ENCODE measurements at regions not wholly inside any gene's neighbourhood (a gene's known extent, or its start where the extent isn't known, plus 50 kb on each side); places are given as distances from the start of the nearest gene placed in this dataset.

DNA sequence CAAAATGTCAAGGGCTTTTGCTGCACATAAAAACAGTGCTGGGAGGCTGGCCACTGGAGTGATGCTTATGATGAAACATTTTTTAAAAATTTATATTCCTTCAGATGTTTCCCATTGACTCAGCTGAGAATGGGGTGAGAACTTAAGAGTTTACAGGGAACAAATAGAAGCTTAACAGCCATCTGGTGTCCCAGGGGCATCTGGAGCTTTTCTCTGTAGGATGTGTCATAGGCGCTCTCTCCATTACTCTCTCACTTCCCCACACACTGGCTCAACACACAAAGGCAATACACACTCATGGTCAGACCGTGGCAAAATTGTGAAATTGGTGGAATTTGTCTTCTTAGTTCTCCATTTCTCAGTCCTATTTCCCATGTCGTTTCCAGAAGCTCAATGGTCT, 783.1 kb upstream of the LRRTM1 start:
- peak in 1 of 2 donors; percentile 19 for ATAC-seq
- H3K4me1 ChIP-seq = no peaks in the 10 kb centered on the region
- H3K4me3 ChIP-seq = no peak overlapping the region
- no peak for DNase-seq
- no peaks in the 10 kb centered on the region for H3K27me3 ChIP-seq (ENCODE audit: low read depth)
- intact Hi-C loops (cut with DNase I) = no loop called here
- no peak overlapping the region for H3K27ac ChIP-seq
- H3K36me3 ChIP-seq = no peaks in the 10 kb centered on the region
- H3K9me3 ChIP-seq = no peaks in the 10 kb centered on the region
- TF ChIP-seq, protein P1, sequence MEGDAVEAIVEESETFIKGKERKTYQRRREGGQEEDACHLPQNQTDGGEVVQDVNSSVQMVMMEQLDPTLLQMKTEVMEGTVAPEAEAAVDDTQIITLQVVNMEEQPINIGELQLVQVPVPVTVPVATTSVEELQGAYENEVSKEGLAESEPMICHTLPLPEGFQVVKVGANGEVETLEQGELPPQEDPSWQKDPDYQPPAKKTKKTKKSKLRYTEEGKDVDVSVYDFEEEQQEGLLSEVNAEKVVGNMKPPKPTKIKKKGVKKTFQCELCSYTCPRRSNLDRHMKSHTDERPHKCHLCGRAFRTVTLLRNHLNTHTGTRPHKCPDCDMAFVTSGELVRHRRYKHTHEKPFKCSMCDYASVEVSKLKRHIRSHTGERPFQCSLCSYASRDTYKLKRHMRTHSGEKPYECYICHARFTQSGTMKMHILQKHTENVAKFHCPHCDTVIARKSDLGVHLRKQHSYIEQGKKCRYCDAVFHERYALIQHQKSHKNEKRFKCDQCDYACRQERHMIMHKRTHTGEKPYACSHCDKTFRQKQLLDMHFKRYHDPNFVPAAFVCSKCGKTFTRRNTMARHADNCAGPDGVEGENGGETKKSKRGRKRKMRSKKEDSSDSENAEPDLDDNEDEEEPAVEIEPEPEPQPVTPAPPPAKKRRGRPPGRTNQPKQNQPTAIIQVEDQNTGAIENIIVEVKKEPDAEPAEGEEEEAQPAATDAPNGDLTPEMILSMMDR (IDR thresholded peaks at IDR 0.05) = no peak

DNA sequence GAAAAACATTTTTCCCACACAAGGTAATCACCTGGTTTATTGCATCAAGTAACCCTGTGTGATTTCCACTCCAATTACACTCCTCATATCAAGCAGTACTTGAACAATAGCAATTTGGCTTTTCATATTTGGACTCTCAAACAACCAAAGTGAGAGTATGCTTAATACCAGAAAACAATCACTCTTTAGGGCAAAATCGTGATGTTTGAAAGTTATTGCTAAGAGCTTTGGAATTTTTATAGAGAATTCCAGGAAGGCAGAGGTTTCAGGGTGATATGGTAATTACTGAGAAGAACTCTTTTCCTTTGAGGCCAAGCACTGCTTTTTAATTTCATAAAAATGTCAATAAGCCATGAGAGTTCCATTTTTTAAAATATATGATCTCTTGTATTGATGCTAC, 779.5 kb upstream of the LRRTM1 start:
- Histone ChIP-seq H3K27ac (no peak overlapping the region), H3K4me3 (no peak overlapping the region), H3K4me1 (no peaks in the 10 kb centered on the region), H3K27me3 (ENCODE audit: low read depth) (no peaks in the 10 kb centered on the region), H3K36me3 (no peaks in the 10 kb centered on the region), H3K9me3 (no peaks in the 10 kb centered on the region)
- TF ChIP-seq, protein P1 (IDR thresholded peaks at IDR 0.05) = no peak
- intact Hi-C loops (cut with DNase I) = no loop called here
- DNase-seq = no peak
- ATAC-seq = no peak

DNA sequence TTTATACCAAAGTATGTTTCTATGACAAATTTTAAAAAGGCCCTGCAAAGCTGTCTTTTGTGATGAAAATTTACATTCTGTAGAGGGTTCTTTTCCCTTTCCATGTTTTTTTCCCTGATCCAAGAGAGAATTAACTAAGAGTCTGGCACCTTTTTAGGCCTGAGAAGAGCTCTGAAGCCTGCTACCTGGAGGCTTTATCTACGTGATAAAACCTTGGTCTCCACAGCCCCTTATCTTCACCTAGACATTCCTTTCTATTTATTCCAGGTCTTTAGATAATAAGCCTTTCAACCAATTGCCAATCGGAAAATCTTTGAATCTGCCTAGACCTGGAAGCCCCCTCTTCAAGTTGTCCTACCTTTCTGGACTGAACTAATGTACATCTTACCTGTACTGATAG, 774.1 kb upstream of the LRRTM1 start:
- no peaks in the 10 kb centered on the region for H3K4me1 ChIP-seq
- H3K4me3 ChIP-seq = no peak overlapping the region
- DNase-seq (no peak), ATAC-seq (no peak)
- no peaks in the 10 kb centered on the region for H3K36me3 ChIP-seq
- no peaks in the 10 kb centered on the region for H3K9me3 ChIP-seq
- no peak overlapping the region for H3K27ac ChIP-seq
- intact Hi-C loops (cut with DNase I) = no loop called here
- TF ChIP-seq, protein P1 (IDR thresholded peaks at IDR 0.05) = no peak
- no peaks in the 10 kb centered on the region for H3K27me3 ChIP-seq (ENCODE audit: low read depth)

DNA sequence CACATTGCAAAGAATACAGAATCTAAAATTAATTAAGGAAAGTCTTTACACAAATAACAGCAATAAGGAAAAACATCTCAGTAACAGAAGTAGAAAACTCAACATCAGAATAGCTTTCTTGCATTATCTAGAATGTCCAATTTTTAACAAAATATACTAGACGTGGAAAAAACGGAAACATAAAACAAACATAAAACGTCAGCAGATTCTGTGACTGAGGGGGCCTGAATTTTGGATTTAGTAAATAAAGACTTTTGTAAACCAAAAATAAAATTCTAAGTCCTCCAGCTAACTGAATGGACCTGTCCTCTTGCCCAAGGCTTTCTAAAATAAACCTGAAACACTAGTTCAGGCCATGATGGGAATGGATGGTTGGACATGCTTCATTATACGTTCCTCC, 773.5 kb upstream of the LRRTM1 start:
- no peak overlapping the region for H3K4me3 ChIP-seq
- no peak overlapping the region for H3K27ac ChIP-seq
- no peaks in the 10 kb centered on the region for H3K4me1 ChIP-seq
- TF ChIP-seq, protein P1 (IDR thresholded peaks at IDR 0.05) = no peak
- H3K27me3 ChIP-seq (ENCODE audit: low read depth) = no peaks in the 10 kb centered on the region
- DNase-seq (no peak), ATAC-seq (no peak)
- no peaks in the 10 kb centered on the region for H3K9me3 ChIP-seq
- intact Hi-C loops (cut with DNase I) = no loop called here
- H3K36me3 ChIP-seq = no peaks in the 10 kb centered on the region

DNA sequence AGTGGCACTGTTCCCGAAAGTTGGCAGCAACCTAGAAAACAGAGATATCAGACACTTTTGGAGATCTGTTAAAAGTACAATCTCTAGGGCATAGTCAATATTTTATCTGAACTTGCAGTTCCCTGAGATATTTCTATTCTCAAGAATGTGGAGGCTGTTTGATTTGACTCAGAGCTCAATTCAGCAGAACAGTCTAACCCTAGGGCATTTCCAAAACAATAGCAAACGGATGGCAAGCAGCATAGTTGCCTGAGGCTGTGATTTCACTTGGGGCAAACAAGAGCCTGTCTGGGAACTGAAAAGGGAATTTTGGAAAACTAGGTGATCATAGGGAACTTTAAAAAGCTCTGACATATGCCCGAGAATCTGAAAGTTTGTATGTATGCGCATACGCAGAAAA, 772.8 kb upstream of the LRRTM1 start:
- no peaks in the 10 kb centered on the region for H3K9me3 ChIP-seq
- no peak overlapping the region for H3K4me3 ChIP-seq
- H3K4me1 ChIP-seq = no peaks in the 10 kb centered on the region
- no peak overlapping the region for H3K27ac ChIP-seq
- ATAC-seq = peak in 1 of 2 donors; percentile 79
- TF ChIP-seq, protein P1 (IDR thresholded peaks at IDR 0.05) = no peak
- H3K27me3 ChIP-seq (ENCODE audit: low read depth) = no peaks in the 10 kb centered on the region
- no peak for DNase-seq
- no peaks in the 10 kb centered on the region for H3K36me3 ChIP-seq
- intact Hi-C loops (cut with DNase I) = no loop called here

DNA sequence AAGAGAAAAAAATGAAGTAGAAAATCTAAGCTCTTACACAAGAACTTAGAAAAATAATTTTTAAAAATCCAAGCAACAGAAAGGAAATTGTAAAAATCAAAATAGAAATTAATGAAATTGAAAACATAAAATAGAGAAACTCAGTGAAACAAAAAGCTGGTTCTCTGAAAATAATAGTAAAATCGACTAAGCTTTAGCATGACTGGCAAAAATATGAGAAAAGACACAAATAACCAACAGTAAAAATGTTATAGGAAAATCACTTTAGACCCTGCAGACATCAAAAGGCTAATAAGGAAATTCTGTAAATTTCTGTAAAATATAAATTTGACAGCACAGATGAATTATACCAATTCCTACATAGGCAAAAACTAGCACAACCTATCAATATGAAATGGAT, 768.9 kb upstream of the LRRTM1 start:
- Histone ChIP-seq H3K27me3 (ENCODE audit: low read depth) (no peaks in the 10 kb centered on the region), H3K4me3 (no peak overlapping the region), H3K27ac (no peak overlapping the region), H3K9me3 (no peaks in the 10 kb centered on the region), H3K36me3 (no peaks in the 10 kb centered on the region), H3K4me1 (no peaks in the 10 kb centered on the region)
- DNase-seq (no peak), ATAC-seq (no peak)
- TF ChIP-seq, protein P1 (IDR thresholded peaks at IDR 0.05) = no peak
- intact Hi-C loops (cut with DNase I) = no loop called here
